Stomach (tissue), 8 donors: ENCODE measurements at regions not wholly inside any gene's neighbourhood (a gene's known extent, or its start where the extent isn't known, plus 50 kb on each side); places are given as distances from the start of the nearest gene placed in this dataset.
A peak's percentile ranks its signal among the peaks of the same experiment; 100 is the strongest.

Experiments used
- DNase-seq, 2 donors: peaks; one replicate each; pipeline versions ENCODE4 v3.0.0 to v3.0.0-alpha.2; 2013 to 2019
- H3K27ac ChIP-seq, 5 donors: fragments of 200-600 bp in 4 of 5; sonication (generic) in 4 of 5; one replicate each; pipeline ENCODE4 v1.5.1; 2013 to 2019; ENCODE audit warnings: mild to moderate bottlenecking in 1 of 5, moderate library complexity in 1 of 5
- H3K27me3 ChIP-seq, 3 donors: fragments of 200-600 bp; sonication (generic); one replicate each; pipeline ENCODE4 v1.5.1; 2017 to 2019; ENCODE audit warnings: mixed run types in 1 of 3
- H3K36me3 ChIP-seq, 4 donors: fragments of 200-600 bp; sonication (generic); 1 replicate in 3 of 4; 2 replicates in 1 of 4; pipeline ENCODE4 v1.5.1; 2016 to 2019
- H3K4me1 ChIP-seq, 4 donors: fragments of 200-600 bp; sonication (generic); one replicate each; pipeline ENCODE4 v1.5.1; 2016 to 2019
- H3K4me3 ChIP-seq, 4 donors: fragments of 200-600 bp; sonication (generic) in 3 of 4; one replicate each; pipeline ENCODE4 v1.5.1; 2016 to 2019; ENCODE audit warnings: mild to moderate bottlenecking in 1 of 4
- H3K9me3 ChIP-seq, 4 donors: fragments of 200-600 bp; sonication (generic); one replicate each; pipeline ENCODE4 v1.5.1; 2016 to 2019
- EP300 ChIP-seq: sonication (generic); formaldehyde crosslinking; IDR thresholded peaks from one replicate; pipeline ENCODE4 v1.6.1; 2017; ENCODE audit warnings: antibody characterized with exemption
- POLR2A ChIP-seq, 4 donors: fragments of 450-650 bp; IDR thresholded peaks; one replicate each; pipeline ENCODE4 v1.6.1; 2016; ENCODE audit warnings: antibody characterized with exemption in 4 of 4, control low read depth in 2 of 4, mild to moderate bottlenecking in 1 of 4, moderate library complexity in 1 of 4
- POLR2AphosphoS5 ChIP-seq, 3 donors: sonication (generic); formaldehyde crosslinking; IDR thresholded peaks; one replicate each; pipeline ENCODE4 v1.6.1; 2016; ENCODE audit warnings: antibody characterized with exemption in 3 of 3
- WGBS, 5 donors: extraction: QIAGEN DNeasy Blood & Tissue Kit in 3 of 5; methylation state at CpG; one replicate each; pipeline versions ENCODE4 v1.1.5 to v1.1.7; 2013 to 2018; 5-methylcytosine and 5-hydroxymethylcytosine counted together
- intact Hi-C: fragments of 100-400 bp; cut with DNase I; formaldehyde crosslinking; loops from one replicate; pipeline ENCODE4 v1.15.1; 2023; ENCODE audit warnings: low total_unique reads
- TF ChIP-seq, protein P1 (sequence below), 7 experiments: fragments of 450-650 bp in 4 of 7; fragments of 200-600 bp in 3 of 7; sonication (generic) in 3 of 7; IDR thresholded peaks; one replicate each; pipeline ENCODE4 v1.5.1; 2016 to 2019; ENCODE audit warnings: antibody characterized with exemption in 7 of 7, control low read depth in 2 of 7, mild to moderate bottlenecking in 1 of 7
- donor health status: healthy with polysubstance abuse.
- donor health status: Bipolar disorder and iron deficiency.
- donor health status: healthy.

DNA sequence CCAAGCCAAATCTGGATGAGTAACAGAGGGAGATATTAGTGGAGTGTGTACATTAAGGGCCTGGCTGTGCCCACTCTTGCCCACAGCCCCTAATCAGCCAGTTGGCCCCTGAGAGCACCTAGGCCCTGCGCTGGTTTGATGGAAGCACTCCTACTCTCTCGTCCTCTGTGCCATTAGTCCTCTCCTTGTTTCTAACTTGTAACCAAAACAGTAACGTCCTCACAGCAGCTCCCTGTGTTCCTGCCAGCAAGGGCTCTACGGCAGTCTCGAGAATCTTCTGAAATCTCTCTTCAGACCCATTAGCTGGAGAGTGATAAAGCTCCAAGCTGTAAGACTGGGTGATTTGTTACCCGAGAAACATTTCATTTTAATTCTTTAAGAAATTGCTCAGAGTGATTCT, 76.1 kb downstream of the LRRC30 start:
- Histone ChIP-seq H3K27me3 (no peaks in the 10 kb centered on the region), H3K27ac (no peak overlapping the region), H3K9me3 (no peaks in the 10 kb centered on the region), H3K36me3 (no peaks in the 10 kb centered on the region), H3K4me3 (no peak overlapping the region), H3K4me1 (no peaks in the 10 kb centered on the region)
- TF ChIP-seq POLR2AphosphoS5 (IDR thresholded peaks at IDR 0.05) (no peak), POLR2A (IDR thresholded peaks at IDR 0.05) (no peak), EP300 (no peak)
- TF ChIP-seq, protein P1, sequence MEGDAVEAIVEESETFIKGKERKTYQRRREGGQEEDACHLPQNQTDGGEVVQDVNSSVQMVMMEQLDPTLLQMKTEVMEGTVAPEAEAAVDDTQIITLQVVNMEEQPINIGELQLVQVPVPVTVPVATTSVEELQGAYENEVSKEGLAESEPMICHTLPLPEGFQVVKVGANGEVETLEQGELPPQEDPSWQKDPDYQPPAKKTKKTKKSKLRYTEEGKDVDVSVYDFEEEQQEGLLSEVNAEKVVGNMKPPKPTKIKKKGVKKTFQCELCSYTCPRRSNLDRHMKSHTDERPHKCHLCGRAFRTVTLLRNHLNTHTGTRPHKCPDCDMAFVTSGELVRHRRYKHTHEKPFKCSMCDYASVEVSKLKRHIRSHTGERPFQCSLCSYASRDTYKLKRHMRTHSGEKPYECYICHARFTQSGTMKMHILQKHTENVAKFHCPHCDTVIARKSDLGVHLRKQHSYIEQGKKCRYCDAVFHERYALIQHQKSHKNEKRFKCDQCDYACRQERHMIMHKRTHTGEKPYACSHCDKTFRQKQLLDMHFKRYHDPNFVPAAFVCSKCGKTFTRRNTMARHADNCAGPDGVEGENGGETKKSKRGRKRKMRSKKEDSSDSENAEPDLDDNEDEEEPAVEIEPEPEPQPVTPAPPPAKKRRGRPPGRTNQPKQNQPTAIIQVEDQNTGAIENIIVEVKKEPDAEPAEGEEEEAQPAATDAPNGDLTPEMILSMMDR (IDR thresholded peaks at IDR 0.05), result no peak
- DNase-seq, result peak in 1 of 2 donors; percentile 25
- intact Hi-C loops, result no loop called here
- 56 to 80% (median 67%) methylated on average over 6 of the region's 6 CpGs for WGBS, 5 donors

DNA sequence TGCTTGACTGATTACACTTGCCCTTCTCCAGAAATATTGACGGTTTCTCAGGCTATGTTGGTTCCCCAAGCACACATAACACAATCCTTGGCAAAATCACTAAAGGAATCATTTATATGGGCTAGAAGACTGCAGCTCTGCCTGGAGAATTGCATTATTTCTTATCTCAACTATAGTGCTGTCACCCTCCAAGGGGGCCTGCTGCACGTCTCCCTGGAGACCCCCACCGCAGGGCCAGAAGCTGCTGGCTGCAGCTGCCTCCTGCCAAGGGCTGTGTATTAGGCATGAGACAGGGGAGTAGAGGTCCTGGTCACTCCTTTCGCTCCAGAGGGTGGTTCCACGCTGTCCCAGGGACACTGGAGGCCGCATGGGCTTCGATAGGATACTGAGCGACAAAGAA, 76.6 kb downstream of the LRRC30 start:
- no peaks in the 10 kb centered on the region for H3K36me3 ChIP-seq
- no peak for TF ChIP-seq POLR2A (IDR thresholded peaks at IDR 0.05)
- TF ChIP-seq, protein P1 (IDR thresholded peaks at IDR 0.05), result no peak
- no peak for TF ChIP-seq POLR2AphosphoS5 (IDR thresholded peaks at IDR 0.05)
- no peak for TF ChIP-seq EP300
- H3K9me3 ChIP-seq, result peaks cover 0 to 3% (median 1%) of the 10 kb centered on the region in 4 donors
- 78 to 85% (median 82%) methylated on average over 8 of the region's 8 CpGs for WGBS, 5 donors
- intact Hi-C loops, result no loop called here
- no peak for DNase-seq
- no peak overlapping the region for H3K27ac ChIP-seq
- no peak overlapping the region for H3K4me3 ChIP-seq
- H3K27me3 ChIP-seq, result no peaks in the 10 kb centered on the region
- H3K4me1 ChIP-seq, result no peaks in the 10 kb centered on the region

DNA sequence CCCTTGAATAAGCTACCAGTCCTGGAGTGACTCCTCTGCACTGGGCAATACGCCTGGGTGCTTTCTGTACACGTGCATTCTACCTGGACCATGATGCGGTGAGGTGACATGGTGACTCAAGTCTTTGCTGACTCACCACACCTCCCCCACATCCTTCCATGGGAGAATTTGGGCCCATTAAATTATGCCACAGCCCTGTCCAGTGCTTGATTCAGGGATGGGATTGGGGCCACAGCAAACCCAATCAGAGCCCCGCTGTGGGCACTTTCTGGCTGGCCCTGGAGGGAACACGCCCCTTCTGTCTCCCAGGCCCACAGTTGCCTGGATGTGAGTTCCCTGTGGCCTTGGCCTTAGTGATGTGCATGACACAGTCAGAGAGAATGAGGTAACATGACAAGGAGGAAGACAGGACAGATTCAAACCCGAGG, 86.9 kb downstream of the LRRC30 start:
- DNase-seq, result no peak
- peaks cover 0 to 11% (median 5%) of the 10 kb centered on the region in 4 donors for H3K9me3 ChIP-seq
- TF ChIP-seq POLR2A (IDR thresholded peaks at IDR 0.05), result no peak
- TF ChIP-seq, protein P1 (IDR thresholded peaks at IDR 0.05), result no peak
- TF ChIP-seq POLR2AphosphoS5 (IDR thresholded peaks at IDR 0.05), result no peak
- no peak for TF ChIP-seq EP300
- H3K36me3 ChIP-seq, result no peaks in the 10 kb centered on the region
- H3K4me3 ChIP-seq, result no peak overlapping the region
- 86 to 95% (median 90%) methylated on average over 5 to 6 of the region's 6 CpGs for WGBS, 5 donors
- intact Hi-C loops, result no loop called here
- no peaks in the 10 kb centered on the region for H3K4me1 ChIP-seq
- no peak overlapping the region for H3K27ac ChIP-seq
- no peaks in the 10 kb centered on the region for H3K27me3 ChIP-seq

DNA sequence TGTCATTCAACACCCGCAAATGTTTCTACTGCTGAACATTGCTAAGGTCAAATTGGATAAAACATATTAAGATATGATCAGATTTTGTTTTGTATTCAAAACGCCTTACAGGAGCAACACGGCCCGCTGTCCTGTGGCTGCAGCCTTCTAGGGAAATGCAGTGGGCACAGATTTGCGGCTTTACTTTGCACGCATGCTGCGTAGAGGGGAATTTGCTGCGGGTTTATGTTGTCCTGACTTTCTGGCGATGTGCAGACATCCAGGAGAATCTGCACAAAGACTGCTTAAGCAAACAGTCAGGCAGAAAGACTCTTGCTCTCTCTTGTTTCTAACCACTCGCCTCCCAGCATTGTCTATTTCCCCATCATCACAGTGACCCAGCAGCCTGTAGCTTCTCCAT, 88.3 kb downstream of the LRRC30 start:
- TF ChIP-seq EP300, result no peak
- no peak for TF ChIP-seq POLR2AphosphoS5 (IDR thresholded peaks at IDR 0.05)
- TF ChIP-seq, protein P1 (IDR thresholded peaks at IDR 0.05), result no peak
- no peak for TF ChIP-seq POLR2A (IDR thresholded peaks at IDR 0.05)
- intact Hi-C loops, result no loop called here
- H3K27ac ChIP-seq, result no peak overlapping the region
- WGBS, 5 donors, result 61 to 79% (median 73%) methylated on average over 10 of the region's 10 CpGs
- no peaks in the 10 kb centered on the region for H3K4me1 ChIP-seq
- H3K4me3 ChIP-seq, result no peak overlapping the region
- H3K27me3 ChIP-seq, result no peaks in the 10 kb centered on the region
- no peak for DNase-seq
- no peaks in the 10 kb centered on the region for H3K9me3 ChIP-seq
- H3K36me3 ChIP-seq, result no peaks in the 10 kb centered on the region
